ENCODE measurements at regions not wholly inside any gene's neighbourhood (a gene's known extent, or its start where the extent isn't known, plus 50 kb on each side); places are given as distances from the start of the nearest gene placed in this dataset.

GRCh38 chr2:145845923-145846322 is 1326.0 kb upstream of the ZEB2 start:
- Histone ChIP-seq H3K27ac (no peak overlapping the region), H3K36me3 (ENCODE audit: low read depth) (no peaks in the 10 kb centered on the region), H3K4me2 (no peak overlapping the region), H3F3A (ENCODE audit: insufficient read depth, low read depth) (no peaks in the 10 kb centered on the region), H3K9me2 (ENCODE audit: insufficient read depth) (no peaks in the 10 kb centered on the region), H3K4me3 (no peak overlapping the region), H3K27me3 (ENCODE audit: insufficient read depth, low read depth) (no peaks in the 10 kb centered on the region), H2AFZ (no peak overlapping the region), H3K4me1 (replicated peaks; ENCODE audit: insufficient read depth) (no peaks in the 10 kb centered on the region), H3K9me3 (ENCODE audit: insufficient read depth, low read depth) (no peaks in the 10 kb centered on the region; the same call in 1 of the 2 replicates), H3K79me2 (ENCODE audit: low read depth) (no peaks in the 10 kb centered on the region), H4K20me1 (ENCODE audit: insufficient read depth) (no peaks in the 10 kb centered on the region)
- ChIA-PET POLR2A (ENCODE audit: unreplicated experiment) (no interaction called here), CTCF (no interaction called here)
- no peak for TF ChIP-seq CTCF (conservative IDR thresholded peaks at IDR 0.05)
- no peak for TF ChIP-seq EZH2 (IDR thresholded peaks at IDR 0.05; ENCODE audit: low read depth)
- BruUV-seq (replicated peaks) = no TSS peak
- DNase-seq = no peak
- intact Hi-C loops (cut with micrococcal nuclease; ENCODE audit: unreplicated experiment) = no loop called here

- BruUV-seq (replicated peaks) = no TSS peak
- intact Hi-C loops (cut with micrococcal nuclease; ENCODE audit: unreplicated experiment) = no loop called here
- DNase-seq = no peak
These were observed 1325.4 kb upstream of the ZEB2 start for GRCh38 chr2:145845207-145845894.

GRCh38 chr2:145841973-145842372 is 1322.1 kb upstream of the ZEB2 start:
- ChIA-PET POLR2A (ENCODE audit: unreplicated experiment) (no interaction called here), CTCF (no interaction called here)
- Histone ChIP-seq H3K9me2 (ENCODE audit: insufficient read depth) (no peaks in the 10 kb centered on the region; the same call in 1 of the 2 replicates), H3K36me3 (ENCODE audit: low read depth) (no peaks in the 10 kb centered on the region), H3K4me1 (replicated peaks; ENCODE audit: insufficient read depth) (no peaks in the 10 kb centered on the region), H2AFZ (no peak overlapping the region), H3K27ac (no peak overlapping the region), H3K4me3 (no peak overlapping the region), H3K79me2 (ENCODE audit: low read depth) (no peaks in the 10 kb centered on the region), H4K20me1 (ENCODE audit: insufficient read depth) (no peaks in the 10 kb centered on the region), H3K27me3 (ENCODE audit: insufficient read depth, low read depth) (no peaks in the 10 kb centered on the region), H3K4me2 (no peak overlapping the region), H3F3A (ENCODE audit: insufficient read depth, low read depth) (no peaks in the 10 kb centered on the region), H3K9me3 (ENCODE audit: insufficient read depth, low read depth) (no peaks in the 10 kb centered on the region)
- TF ChIP-seq EZH2 (IDR thresholded peaks at IDR 0.05; ENCODE audit: low read depth) = no peak
- no peak for TF ChIP-seq CTCF (conservative IDR thresholded peaks at IDR 0.05)
- no peak for DNase-seq
- BruUV-seq (replicated peaks) = no TSS peak
- intact Hi-C loops (cut with micrococcal nuclease; ENCODE audit: unreplicated experiment) = no loop called here

More at GRCh38 chr2:145845207-145845894, 1325.4 kb upstream of the ZEB2 start:
- Histone ChIP-seq H3K36me3 (ENCODE audit: low read depth) (no peaks in the 10 kb centered on the region), H3K9me3 (ENCODE audit: insufficient read depth, low read depth) (no peaks in the 10 kb centered on the region), H3K27ac (no peak overlapping the region), H3K4me1 (replicated peaks; ENCODE audit: insufficient read depth) (no peaks in the 10 kb centered on the region), H3K4me2 (no peak overlapping the region), H2AFZ (no peak overlapping the region), H3K79me2 (ENCODE audit: low read depth) (no peaks in the 10 kb centered on the region), H4K20me1 (ENCODE audit: insufficient read depth) (no peaks in the 10 kb centered on the region), H3K27me3 (ENCODE audit: insufficient read depth, low read depth) (no peaks in the 10 kb centered on the region), H3K9me2 (ENCODE audit: insufficient read depth) (no peaks in the 10 kb centered on the region), H3F3A (ENCODE audit: insufficient read depth, low read depth) (no peaks in the 10 kb centered on the region), H3K4me3 (no peak overlapping the region)
- TF ChIP-seq CTCF (conservative IDR thresholded peaks at IDR 0.05) (no peak), EZH2 (IDR thresholded peaks at IDR 0.05; ENCODE audit: low read depth) (no peak)
- ChIA-PET POLR2A (ENCODE audit: unreplicated experiment) (no interaction called here), CTCF (no interaction called here)
